GM20431 (cell line): ENCODE measurements at regions not wholly inside any gene's neighbourhood (a gene's known extent, or its start where the extent isn't known, plus 50 kb on each side); places are given as distances from the start of the nearest gene placed in this dataset.

Source experiments
- in situ Hi-C: fragments of 300-500 bp; cut with MseI, MboI; formaldehyde crosslinking; loops from one replicate; pipeline ENCODE4 v1.15.0; 2020; ENCODE audit warnings: low sequenced_read_pairs; ENCODE audit not compliant: unreplicated experiment

DNA sequence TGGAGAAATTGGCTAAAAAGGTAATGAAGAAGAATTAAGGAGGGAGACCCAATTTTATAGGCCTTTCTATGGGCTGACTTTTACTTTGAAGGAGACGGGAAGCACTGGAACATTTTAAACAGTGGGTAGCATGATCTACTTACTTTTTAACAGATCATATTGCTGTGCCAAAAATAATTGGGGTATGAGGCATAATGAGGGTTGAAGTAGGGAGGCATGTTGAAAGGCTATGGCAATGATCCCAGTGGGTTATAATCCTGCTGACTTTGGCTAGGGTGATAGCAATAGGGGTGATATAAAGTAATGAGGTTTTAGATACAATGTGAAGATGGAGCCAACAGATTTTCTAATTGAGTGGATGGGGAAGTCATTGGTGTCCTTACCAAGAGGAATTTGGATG, 73.2 kb downstream of the GPR37 start:
- in situ Hi-C loops, result no loop called here

DNA sequence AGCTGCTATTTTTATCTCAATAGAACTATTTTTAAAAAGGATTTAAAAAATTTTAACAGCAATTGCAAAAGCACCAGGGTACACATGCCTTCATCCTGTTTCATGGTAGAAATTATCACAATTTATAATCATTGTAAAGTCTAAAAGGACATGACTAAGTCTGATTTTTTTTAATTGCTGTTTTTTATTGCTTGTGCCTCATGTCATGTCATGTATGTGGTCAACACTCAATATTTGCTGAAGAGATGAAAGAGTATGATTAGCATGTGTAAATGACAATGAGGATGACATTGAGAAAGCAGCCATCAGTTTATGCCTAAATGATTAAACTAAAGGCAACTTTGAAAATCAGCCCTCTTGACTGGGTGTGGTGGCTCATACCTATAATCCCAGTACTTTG, 74.8 kb downstream of the GPR37 start:
- in situ Hi-C loops, result no loop called here

DNA sequence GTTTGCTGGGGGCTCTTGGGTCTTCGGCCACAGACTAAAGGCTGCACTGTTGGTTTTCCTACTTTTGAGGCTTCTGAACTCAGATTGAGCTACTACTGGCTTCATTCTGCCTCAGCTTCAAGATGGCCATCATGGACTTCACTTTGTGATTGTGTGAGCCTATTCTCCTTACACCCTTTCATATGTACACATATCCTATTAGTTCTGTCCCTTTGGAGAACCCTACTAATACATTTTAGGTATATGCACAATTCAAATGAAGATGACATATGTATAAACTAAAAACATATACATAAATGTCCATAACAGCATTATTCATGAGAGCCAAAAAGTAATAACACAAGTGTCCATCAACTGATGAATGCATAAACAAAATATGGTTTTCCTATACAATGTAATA, 75.7 kb downstream of the GPR37 start:
- in situ Hi-C loops, result no loop called here

DNA sequence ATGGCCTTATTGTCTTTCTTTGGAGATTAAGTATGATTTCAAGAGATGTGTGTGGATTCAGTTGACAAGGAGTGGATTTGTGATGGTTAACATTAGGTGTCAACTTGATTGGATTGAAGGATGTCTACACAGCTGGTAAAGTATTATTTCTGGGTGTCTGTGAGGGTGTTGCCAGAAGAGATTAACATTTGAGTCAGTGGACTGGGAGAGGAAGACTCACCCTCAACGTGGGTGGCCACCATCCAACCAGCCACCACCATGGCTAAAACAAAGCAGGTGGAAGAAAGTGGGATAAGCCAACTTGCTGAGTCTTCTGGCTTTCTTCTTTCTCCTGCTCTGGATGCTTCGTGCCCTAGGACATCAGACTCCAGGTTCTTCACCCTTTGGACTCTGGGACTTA, 76.1 kb downstream of the GPR37 start:
- in situ Hi-C loops, result no loop called here

DNA sequence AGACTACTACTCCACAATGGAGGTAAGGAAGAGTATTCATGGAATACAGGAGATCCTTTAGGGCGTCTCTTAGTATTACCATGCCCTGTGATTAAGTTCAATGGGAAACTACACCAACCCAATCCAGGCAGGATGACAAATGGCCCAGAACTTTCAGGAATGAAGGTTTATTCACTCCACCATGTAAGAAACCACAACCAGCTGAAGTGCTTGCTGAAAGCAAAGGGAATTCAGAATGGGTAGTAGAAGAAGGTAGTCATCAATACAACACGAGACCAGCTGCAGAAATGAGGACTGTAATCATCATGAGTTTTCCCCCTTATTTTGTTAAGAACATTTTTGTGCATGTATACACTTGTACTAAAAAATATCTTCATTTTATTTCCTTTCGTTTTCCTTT, 76.6 kb downstream of the GPR37 start:
- in situ Hi-C loops, result no loop called here

DNA sequence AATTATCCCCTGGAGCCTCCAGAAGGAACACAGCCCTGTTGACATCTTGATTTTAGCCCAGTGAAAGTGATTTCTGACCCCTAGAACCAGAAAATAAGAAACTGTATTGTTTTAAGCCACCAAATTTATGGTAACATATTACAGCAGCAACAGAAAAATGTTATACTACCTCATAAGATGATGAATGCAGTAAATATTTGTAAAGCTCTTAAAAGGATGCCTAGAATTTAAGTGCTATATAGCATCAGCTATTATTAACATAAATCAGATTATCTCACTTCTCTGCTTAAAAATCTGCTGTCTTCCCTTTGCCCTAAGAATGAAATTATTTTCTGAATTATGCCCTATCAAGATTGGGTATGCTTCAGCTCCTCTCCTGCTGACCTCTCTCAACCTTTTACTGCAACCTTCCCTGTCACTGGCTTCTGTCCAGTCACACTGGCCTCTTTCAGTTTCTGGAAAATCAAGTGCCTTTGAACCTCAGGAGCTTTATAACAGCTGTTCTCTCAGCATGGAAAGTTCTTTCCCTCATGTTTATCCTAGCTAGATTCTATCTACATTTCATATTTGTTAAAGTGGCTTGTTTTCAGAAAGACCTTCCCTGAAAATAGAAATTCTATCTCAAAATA, 78.9 kb downstream of the GPR37 start:
- in situ Hi-C loops, result no loop called here

DNA sequence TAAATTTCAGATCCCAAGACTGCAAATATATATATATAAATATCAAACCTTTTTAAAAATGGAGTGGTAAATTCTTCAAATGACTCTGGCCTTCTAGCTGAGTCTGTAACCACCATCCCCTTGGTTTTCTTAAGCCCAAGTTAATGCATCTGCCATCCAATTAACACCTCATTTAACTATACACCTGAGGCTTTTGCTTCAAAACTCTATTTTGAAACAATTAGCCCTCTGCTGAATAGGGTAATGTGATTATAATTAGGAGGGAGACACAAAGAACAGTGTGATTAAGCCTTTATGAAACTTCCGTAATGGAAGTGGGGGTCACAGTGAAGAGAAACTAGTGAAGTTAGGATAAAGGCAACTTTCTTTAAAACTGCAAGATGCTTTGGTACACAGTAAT, 83.6 kb downstream of the GPR37 start:
- in situ Hi-C loops, result no loop called here

DNA sequence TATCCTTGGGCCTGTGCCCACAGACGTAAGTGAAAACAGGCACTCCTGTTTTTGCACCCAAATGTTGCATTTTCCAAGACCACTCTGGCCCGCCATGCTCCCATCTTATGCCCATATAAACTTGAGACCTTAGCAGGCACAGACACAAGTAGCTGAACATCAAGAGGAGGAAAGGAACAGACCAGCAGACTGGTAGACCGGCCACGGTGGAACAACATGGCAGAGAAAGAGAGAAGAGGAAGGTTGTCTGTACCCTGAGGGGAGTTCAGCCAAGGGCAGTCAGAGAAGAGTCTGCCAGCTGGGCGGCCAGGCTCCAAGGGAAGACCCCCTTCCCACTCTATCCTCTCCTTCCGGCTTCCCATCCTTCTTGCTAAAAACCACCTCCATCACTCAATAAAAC, 85.3 kb downstream of the GPR37 start:
- in situ Hi-C loops, result no loop called here

DNA sequence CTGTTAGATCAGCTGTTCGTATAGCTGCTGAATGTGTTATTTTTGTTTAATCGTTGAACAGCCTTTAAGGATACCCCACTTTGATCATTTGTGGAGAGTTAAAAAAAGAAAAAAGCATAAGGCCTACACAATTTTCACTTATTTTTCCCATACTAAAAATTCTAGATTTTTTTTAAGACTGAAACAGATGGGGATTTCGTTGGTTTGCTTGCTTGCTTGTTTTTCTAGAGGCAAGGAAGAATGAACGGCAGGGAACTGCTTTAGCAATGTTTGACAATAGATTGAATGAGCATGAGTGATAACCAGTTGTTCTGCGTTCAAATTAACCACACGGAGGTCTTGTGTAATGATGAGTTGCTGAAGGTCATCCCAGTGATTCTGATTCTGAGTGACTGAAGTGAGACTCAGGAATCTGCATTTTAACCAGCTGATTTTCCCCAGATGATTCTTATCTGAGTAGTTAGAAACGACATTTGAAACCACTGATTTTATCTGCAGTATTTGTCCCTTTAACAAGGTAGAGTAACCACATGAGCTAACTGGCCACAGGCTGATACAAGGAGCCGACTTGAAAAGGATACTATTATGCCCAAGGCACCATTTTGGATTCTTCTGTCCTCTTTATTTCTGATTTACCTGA, 85.9 kb downstream of the GPR37 start:
- in situ Hi-C loops, result no loop called here

DNA sequence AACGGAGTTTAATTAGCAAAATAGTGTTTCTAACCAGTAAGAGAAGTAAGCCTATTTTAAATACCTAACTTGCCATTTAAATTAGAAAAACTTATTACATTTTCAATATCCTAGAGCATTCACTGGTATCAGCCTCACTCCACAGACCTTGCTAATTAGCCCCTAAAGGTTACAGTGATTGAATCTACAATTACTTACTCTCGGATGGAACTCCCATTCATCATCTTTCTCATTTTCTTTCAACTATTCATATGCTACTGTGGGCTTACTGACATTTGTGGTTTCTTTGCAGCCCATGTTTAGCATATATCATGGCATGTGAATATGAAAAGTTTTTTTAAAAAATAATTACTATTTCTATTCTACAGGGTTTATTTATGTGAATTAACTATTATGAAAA, 86.4 kb downstream of the GPR37 start:
- in situ Hi-C loops, result no loop called here

DNA sequence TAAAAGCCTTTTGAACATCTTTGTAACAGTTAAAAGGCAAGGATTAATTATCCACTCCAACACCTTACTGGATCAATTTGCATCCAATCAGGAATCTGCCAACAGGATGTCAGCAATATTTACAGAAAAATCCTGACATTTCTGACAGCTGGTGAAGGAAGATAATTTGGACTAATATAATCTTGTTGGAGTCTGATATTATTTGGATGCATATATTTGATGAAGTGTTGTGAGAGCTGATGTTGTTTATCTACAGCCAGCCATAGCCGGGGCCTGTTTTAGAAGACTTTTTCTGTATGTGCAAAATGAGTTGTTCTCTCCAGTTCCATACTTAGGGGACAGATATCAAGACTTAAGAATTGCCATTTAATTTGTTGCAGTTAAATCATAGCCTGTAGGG, 91.1 kb downstream of the GPR37 start:
- in situ Hi-C loops, result no loop called here

DNA sequence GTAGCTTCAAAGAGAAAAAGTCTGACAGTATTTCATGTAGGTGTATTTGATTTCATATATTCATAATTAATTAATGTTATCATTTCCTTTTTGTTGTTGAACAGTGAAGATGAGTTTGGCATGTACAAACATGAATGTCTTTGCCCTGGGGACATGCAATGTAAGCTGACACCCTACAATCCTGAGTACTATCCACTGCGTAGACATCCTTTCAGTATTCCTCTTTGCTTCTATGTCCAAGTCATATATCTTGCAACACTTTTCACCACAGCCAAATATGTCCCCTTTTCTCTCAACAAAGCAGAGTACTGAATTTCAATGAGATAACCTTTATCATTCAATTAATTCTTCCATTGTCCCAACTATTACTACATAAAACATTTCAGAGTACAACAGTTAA, 93.6 kb downstream of the GPR37 start:
- in situ Hi-C loops, result no loop called here

DNA sequence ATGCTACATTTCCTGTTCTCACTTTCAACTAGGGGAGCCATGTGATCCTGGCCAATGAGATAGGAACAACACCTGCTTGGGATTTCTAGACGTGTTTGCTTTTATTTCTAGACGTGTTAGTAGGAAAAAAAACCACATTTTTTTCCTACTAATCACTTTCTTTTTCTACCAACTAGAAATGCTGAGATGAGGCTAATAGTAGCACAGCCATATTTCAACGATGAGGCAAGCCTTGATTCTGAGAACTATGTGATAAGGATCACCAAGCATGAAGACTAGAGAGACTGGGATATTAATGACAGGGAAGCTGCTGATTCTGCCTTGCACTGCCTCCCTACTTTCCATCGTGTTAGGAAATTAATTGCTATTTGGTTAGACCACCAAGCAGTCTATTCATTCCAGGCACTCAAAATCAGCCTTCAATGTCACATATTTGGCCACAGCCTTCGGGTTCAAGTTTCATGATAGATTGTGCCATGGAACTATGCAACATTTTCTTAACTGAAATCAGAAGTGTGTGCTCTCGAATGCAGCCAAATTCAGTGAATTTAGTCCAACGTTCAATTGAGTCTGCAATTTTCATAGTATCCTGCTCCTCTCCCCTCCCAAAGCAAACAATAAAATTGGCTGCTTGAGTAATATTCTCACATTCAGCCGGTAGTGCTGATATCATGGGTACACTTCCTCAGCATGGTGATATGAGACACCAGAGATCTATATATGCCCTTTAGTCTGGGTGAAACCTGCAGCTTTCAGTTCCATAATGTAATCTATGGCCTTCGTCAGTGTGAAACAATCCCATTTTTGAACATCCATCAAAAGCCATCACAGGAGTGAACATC, 98.1 kb downstream of the GPR37 start:
- in situ Hi-C loops, result no loop called here

DNA sequence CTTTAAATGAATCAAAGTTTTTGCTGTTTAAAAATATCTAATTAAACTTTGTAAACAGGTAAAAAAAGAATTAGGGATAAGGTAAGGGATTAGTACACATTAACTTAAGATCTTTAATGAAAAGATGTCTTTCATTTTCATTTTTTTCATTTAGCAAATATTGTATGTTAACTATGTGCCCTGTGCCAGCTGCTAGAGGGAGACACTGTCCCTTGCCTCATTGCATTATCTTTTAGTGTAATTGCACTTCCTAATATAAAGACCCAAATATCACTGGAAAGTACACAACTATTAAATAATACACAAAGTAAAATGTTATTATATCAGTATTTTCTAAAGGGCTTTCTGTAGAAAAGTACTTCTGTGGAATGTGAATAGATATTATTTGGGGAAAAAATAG, 102.7 kb downstream of the GPR37 start:
- in situ Hi-C loops, result no loop called here

DNA sequence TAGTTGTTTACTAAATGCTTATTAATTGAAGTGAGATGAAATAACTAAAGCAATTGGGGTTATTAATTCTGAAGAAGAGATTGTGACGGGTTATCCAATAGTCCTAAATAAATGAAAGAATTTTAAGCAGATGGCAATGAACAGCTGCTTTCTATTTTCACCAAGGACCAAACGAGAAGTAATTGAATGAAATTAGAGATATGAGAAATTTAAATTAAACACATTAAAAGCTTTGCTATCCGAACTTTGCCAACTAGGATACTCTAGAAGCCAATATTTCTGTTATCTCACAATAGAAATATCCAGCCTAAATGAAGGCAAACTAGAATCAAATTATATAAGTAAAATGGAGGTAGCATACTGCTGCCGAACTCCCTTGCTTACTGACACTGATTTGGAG, 103.2 kb downstream of the GPR37 start:
- in situ Hi-C loops, result no loop called here

DNA sequence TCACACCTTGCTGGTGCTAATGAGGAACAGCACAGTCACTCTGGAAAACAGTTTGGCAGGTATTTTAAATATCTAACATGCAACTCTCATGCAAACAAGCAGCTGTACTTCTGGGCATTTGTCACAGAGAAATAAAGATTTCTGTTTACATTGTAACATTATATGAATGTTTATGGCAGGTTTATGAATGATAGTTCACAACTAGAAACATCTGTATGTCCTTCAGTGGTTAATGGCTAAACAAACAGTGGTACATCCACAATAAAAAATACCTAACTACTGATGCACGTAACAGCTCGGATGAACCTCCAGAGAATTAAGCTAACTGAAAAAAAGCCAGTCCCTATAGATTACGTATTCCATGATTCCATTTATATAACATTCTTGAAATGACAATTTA, 109.6 kb downstream of the GPR37 start:
- in situ Hi-C loops, result no loop called here

DNA sequence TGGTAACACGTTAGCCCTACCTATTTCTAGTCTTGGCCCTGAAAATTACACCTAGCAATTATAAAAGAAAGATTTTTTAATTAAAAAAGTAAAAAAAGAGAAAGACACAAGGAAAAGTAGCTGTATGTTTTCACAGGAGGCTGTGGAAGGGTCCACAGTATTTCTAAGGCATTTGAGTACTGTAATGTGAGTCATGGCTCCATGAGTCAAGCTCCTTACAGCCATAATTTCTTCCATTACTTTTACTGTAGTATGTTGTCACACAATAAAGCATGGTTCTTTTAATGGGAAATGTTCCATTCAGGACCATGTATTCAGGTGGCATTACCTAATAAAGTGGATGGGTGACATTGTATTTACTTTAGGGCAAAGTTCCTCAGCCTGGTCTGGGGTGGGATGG, 113.4 kb downstream of the GPR37 start:
- in situ Hi-C loops, result no loop called here

DNA sequence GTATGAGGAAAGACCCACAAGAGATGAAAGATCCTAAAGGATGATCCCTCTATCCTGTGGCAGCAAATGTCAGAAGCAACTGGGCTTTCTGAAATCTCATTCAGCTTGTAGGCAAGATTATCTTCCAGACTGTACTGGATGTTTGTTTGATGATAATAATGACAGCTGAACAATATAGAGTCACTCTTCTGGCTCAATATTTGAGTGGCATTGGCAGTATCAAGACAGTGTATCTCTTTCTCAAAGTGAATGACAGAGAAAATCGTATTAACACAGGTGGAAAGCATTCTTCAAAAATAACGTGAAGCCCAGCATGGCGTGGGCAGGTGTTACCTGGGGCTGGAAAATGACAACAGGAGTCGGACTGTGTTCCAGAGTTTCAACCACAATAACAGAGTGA, 114.5 kb downstream of the GPR37 start:
- in situ Hi-C loops, result no loop called here

DNA sequence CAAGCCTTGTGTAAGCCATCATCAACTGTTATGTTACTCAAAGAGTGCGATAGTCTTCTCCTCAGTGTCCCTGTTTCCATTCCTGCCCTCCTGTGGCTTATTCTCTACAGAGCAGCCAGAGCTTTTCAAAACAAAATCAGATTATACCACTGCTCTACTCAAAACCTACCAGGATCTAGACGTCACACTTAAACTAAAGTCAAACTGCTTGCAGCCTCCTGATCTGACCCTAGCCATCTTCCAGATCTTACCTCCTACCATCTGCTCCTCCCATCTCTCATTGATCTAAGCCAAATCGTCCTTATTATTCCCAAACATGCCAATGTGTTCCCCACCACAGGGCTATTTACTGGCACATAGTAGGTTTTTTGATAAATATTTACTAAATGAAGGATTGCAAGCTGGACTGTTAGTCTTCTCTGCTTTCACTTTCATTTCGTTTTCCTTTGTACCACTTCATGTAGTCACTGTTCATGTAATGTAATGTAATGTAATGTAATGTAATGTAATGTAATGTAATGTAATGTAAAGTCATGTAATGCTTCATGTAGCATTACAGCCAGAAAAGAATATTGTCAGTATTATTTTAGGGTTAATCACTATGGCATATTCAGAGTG, 116.1 kb downstream of the GPR37 start:
- in situ Hi-C loops, result no loop called here

DNA sequence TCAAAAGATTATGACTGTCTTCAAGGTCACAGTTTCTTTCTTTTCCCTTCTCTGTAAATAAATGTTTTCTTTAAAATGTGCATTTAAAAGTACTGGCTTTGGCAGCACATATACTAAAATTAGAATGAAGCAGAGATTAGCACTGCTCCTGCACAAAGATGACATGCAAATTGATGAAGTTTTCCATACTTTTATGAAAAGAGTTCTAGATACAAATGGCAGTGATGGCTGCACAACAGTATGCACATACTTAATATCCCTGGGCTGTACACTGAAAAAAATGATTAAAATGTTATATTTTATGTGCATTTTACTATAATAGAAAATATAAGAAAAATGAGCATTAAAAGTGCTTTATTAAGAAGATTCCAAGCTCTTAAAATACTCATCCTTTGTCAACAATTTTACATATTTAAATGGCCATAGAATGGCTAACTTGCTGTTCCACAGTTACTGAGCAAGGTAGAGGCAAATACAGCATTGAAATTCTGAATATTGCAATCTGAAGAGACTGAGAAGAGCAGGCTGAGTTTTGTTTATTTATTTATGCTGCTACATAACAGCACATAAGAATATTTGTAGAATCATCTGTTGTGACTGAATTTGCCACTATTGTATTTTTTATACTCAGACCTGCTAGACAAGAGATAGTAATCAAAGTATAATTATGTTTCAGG, 117.8 kb downstream of the GPR37 start:
- in situ Hi-C loops, result no loop called here

DNA sequence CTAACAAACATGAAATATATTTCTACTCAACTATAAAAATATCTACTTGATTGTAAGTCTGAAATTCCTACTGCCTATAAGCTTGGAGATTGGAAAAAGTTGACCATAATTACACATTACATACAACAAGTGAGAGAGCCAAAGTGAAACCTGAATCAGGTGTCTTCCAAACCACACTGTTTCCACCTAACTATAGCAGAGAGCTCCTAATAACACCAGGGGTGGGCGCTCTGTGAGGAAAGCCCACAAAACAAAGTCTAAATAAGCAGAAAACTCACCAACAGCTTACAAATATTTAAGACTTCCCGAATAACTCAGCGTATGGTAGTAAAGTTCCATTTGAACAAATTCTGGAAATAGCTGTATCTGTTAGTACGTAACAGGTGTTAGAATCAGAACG, 119.9 kb downstream of the GPR37 start:
- in situ Hi-C loops, result no loop called here
